ENCODE measurements at regions not wholly inside any gene's neighbourhood (a gene's known extent, or its start where the extent isn't known, plus 50 kb on each side); places are given as distances from the start of the nearest gene placed in this dataset.
"Not testable (repeated sequence)": the region's sequence is repeated elsewhere in the genome, so short reads cannot be mapped to it uniquely, and the experiment has no call there.

- Mint-ChIP-seq H3K4me1 (ENCODE audit: unreplicated experiment) (peaks cover 14% of the 10 kb centered on the region), H3K36me3 (no peaks in the 10 kb centered on the region), H3K27me3 (peaks cover 50% of the 10 kb centered on the region), H3K4me3 (no peak overlapping the region), H3K27ac (no peak overlapping the region), H3K9me3 (peaks cover 5% of the 10 kb centered on the region)
- TF ChIP-seq CTCF (conservative IDR thresholded peaks at IDR 0.05) = no peak
- no peak for DNase-seq (ENCODE audit: extremely low spot score, unreplicated experiment)
These were observed 88.1 kb upstream of the SALL1 start for GRCh38 chr16:51239196-51239595.

- Mint-ChIP-seq H3K36me3 (no peaks in the 10 kb centered on the region), H3K27ac (no peak overlapping the region), H3K9me3 (peaks cover 5% of the 10 kb centered on the region), H3K4me1 (ENCODE audit: unreplicated experiment) (peaks cover 8% of the 10 kb centered on the region), H3K4me3 (no peak overlapping the region), H3K27me3 (peaks cover 49% of the 10 kb centered on the region)
- DNase-seq (ENCODE audit: extremely low spot score, unreplicated experiment) = no peak
- TF ChIP-seq CTCF (conservative IDR thresholded peaks at IDR 0.05) = no peak
These were observed 86.8 kb upstream of the SALL1 start for GRCh38 chr16:51237861-51238378.

- H3K9me3 Mint-ChIP-seq = peaks cover 5% of the 10 kb centered on the region
- no peak overlapping the region for H3K27ac Mint-ChIP-seq
- no peaks in the 10 kb centered on the region for H3K36me3 Mint-ChIP-seq
- no peak overlapping the region for H3K4me3 Mint-ChIP-seq
- no peak for TF ChIP-seq CTCF (conservative IDR thresholded peaks at IDR 0.05)
- DNase-seq (ENCODE audit: extremely low spot score, unreplicated experiment) = no peak
- H3K27me3 Mint-ChIP-seq = peaks cover 44% of the 10 kb centered on the region
- peaks cover 8% of the 10 kb centered on the region for H3K4me1 Mint-ChIP-seq (ENCODE audit: unreplicated experiment)
These were observed 86.1 kb upstream of the SALL1 start for GRCh38 chr16:51237207-51237606.

- no peak for DNase-seq (ENCODE audit: extremely low spot score, unreplicated experiment)
- Mint-ChIP-seq H3K27ac (no peak overlapping the region), H3K27me3 (peaks cover 39% of the 10 kb centered on the region), H3K4me3 (no peak overlapping the region), H3K36me3 (no peaks in the 10 kb centered on the region), H3K4me1 (ENCODE audit: unreplicated experiment) (peaks cover 8% of the 10 kb centered on the region), H3K9me3 (peaks cover 5% of the 10 kb centered on the region)
- no peak for TF ChIP-seq CTCF (conservative IDR thresholded peaks at IDR 0.05)
These were observed 85.5 kb upstream of the SALL1 start for GRCh38 chr16:51236583-51236982.

GRCh38 chr16:51231702-51232101, 80.6 kb upstream of the SALL1 start:
- Mint-ChIP-seq H3K36me3 (no peaks in the 10 kb centered on the region), H3K4me3 (no peak overlapping the region), H3K9me3 (no peaks in the 10 kb centered on the region), H3K27ac (no peak overlapping the region), H3K27me3 (peaks cover 39% of the 10 kb centered on the region), H3K4me1 (ENCODE audit: unreplicated experiment) (peaks cover 4% of the 10 kb centered on the region)
- no peak for TF ChIP-seq CTCF (conservative IDR thresholded peaks at IDR 0.05)
- no peak for DNase-seq (ENCODE audit: extremely low spot score, unreplicated experiment)

GRCh38 chr16:51230035-51230434, 79.0 kb upstream of the SALL1 start:
- not testable (repeated sequence) for H3K9me3 Mint-ChIP-seq; H3K36me3 Mint-ChIP-seq; DNase-seq (ENCODE audit: extremely low spot score, unreplicated experiment); H3K4me1 Mint-ChIP-seq (ENCODE audit: unreplicated experiment); H3K27ac Mint-ChIP-seq; H3K4me3 Mint-ChIP-seq
- peaks cover 28% of the 10 kb centered on the region for H3K27me3 Mint-ChIP-seq
